Ramos (cell line): ENCODE measurements at regions not wholly inside any gene's neighbourhood (a gene's known extent, or its start where the extent isn't known, plus 50 kb on each side); places are given as distances from the start of the nearest gene placed in this dataset.

Experiments
- in situ Hi-C: fragments of 300-500 bp; cut with MboI; formaldehyde crosslinking; loops from one replicate; pipeline ENCODE4 v1.14.3; 2022; ENCODE audit warnings: low sequenced_read_pairs; ENCODE audit not compliant: unreplicated experiment

DNA sequence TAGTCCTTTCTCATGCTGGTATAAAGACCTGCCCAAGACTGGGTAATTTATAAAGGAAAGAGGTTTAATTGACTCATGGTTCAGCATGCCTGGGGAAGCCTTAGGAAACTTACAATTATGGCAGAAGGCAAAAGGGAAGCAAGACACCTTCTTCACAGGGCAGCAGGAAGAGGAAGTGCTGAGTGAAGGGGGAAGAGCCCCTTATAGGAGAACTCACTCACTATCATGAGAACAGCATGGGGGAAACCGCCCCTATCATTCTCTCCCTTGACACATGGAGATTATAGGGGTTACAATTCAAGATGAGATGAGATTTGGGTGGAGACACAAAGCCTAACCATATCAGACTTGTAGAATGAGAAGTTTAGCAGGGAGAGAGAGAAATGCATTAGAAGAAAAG lies 373.3 kb upstream of the DIAPH2 start:
- in situ Hi-C loops: no loop called here

DNA sequence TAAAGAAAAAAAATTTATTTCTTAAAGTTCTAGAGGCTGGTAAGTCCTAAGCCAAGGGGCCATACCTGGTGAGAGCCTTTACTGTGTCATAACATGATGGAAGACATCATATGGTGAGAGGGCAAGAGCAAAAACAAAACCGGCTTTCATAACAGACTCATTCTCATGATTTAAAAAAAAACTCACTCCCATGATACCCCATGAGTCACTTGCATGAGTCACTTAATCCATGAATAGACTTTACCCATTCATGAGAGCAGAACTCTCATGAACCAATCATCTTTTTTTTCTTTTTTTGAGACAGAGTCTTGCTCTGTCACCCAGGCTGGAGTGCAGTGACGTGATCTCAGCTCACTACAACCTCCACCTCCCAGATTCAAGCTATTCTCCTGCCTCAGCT lies 369.7 kb upstream of the DIAPH2 start:
- in situ Hi-C loops: no loop called here

DNA sequence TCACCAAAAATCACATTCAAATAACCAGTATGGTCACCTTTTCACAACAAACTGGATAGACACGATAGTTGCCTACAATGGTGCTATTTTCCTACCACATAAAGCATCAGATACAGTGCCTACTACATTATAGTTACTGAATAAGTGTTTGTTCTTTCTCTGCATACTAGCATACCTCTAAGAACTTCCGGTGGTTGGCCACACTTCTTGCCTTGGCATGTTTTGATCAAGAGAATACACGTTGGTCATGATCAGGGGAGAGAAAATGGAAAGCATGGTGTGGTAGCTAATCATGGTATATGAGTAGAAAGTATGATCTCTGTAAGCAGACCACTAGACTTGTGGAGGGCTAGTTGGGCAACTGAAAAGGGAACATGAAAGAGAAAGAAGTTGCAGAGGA lies 322.8 kb upstream of the DIAPH2 start:
- in situ Hi-C loops: no loop called here

DNA sequence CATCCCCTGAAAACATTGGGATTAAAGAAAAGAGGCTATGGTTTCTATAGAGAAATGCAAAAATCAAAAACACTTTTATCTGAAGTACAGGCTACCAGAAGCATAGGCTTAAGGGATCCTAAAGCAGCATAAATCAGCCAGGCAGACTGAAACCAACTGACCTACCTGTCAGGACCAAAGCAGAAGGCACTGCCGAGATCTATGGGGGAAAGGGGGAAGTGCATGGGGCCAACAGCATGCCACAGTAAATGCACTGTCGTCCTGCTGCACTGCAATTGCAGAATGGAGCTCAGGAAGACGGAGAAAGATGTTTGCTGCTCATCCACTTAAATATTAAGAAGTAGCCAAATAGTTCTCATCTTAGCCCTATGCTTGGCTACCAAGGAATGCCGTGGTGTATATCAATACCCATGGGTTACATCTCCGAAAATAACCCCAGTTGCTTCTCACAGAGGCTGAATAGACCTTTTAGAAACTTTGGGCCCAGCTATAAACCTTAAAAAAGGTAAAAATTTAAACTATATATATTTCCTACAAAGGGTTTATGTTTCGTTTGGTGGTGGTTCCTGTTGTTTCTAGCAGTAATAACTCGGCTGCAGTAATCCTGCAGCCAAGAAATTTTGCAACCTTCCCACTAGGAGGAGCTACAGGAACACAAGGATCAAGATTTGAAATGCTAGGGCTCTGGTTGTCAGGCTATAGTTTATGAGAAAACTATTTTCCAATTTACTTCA lies 312.2 kb upstream of the DIAPH2 start:
- in situ Hi-C loops: no loop called here

DNA sequence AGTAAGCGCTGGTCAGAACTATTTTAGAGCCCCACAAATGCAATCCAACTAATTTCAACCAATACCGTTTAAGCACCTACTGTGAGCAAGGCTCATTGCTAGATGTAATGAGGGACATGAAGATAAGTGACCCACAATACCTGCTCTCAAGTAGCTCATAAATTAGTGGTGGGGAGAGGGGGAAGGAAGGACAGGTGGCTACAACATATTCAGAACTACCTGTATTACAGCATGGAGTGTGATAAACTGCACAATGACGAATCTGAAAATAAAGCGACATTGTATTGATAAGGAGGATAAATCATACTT lies 311.6 kb upstream of the DIAPH2 start:
- in situ Hi-C loops: no loop called here

DNA sequence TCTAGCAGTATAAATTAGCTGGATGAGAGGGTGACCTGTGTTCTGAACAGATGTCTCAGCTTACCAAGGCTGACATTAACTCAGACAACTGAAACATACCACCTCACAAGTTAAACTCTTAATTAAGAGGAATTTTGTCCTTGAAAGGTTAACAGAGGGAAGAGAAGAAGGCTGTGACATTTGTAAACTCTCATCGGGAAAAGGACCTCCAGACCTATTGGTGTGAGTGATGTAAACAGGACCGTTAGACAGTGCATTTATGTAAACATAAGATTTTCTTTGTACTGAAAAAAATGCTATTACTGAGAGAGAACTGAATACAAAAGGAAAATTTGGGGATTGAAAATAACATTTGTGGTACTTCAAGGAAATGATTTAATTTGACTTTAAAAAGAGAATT lies 308.4 kb upstream of the DIAPH2 start:
- in situ Hi-C loops: no loop called here

DNA sequence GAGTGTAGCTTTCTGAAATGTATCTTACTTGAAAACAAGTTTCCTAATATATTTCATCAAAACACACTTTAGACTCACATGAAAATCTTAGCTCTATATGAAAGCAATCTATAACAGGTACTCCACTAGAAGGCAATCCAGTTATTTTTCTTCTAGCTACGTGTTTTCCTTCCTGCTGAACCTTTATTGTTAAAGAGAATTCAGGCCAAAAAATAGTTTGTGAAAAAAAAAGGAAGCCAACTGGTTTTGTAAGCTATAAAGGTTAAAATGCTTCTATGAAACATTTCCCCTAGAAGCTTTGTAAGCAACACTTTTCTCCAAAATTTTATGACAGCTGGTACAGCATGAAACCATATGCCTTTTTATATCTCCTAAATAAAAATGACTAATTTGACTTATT lies 304.7 kb upstream of the DIAPH2 start:
- in situ Hi-C loops: no loop called here

DNA sequence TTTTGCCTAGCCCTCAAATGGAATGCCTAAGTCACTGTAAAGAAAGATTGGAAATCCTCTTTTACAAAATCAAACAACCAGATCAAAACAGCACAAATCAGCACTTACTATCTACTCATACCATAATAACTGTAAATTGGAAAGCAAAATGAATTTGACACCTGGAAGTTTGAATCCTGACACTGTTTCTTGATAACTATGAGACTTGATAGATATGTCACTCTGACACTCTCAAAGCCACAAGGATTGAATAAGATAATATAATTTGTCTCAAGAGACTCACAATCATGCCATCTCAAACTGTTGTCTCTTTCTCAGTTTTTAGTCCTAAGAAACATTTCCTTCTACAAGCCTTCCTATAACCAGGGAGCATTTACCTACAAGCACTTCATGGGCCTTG lies 302.6 kb upstream of the DIAPH2 start:
- in situ Hi-C loops: no loop called here

DNA sequence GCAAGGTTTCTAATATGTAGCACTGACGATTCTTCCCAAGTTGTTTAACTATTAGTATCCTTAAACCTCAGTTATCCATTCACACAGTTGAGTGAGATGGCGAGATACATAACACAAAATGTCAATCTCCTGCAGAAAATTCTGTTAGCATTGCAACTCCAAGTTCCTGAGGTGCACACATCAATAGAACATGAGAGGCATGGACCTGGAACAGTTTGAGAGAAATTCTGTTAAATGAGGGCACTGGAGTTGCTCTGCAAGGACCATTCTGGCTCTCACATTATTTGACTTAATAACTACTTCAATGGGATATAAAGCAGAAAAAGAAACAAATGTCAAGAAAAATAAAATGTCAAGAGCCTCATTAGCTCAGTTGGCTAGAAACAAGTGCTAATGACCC lies 301.2 kb upstream of the DIAPH2 start:
- in situ Hi-C loops: no loop called here

DNA sequence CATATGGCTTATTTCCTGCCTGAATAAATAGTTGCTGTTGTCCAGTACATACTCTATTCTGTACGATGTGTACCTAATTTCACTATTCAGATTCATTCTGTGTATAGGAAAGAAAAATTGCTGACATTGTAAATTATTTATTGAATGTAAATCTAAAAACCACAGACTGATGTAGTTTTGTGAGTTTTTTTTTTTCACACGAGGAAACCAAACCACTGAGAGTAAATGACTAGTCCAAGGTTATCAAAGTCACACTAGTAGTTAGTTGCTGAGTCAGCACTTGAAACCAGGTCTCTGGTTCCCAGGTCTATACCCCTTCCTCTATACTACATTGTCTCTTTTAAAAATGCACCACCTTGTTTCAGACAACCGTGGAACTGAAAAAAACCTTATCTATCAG lies 298.3 kb upstream of the DIAPH2 start:
- in situ Hi-C loops: no loop called here

DNA sequence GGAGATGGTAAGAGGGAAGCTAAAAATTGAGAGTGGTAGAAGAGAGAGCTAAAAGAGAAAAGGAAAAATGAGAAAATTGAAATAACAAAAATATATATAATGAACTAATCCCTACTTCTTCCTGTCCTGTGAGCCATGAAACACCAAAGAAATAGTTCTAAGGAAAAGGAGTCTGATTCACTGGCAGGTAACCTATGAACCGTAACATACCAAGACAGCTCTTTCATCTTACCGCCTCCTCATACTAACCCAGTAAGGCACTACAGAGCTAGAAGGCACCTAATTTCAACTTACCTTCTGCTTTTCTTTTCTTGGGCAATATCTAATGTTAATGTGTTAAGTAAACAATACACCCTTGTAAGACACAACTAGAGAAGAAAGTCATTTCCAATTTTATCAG lies 297.7 kb upstream of the DIAPH2 start:
- in situ Hi-C loops: no loop called here

DNA sequence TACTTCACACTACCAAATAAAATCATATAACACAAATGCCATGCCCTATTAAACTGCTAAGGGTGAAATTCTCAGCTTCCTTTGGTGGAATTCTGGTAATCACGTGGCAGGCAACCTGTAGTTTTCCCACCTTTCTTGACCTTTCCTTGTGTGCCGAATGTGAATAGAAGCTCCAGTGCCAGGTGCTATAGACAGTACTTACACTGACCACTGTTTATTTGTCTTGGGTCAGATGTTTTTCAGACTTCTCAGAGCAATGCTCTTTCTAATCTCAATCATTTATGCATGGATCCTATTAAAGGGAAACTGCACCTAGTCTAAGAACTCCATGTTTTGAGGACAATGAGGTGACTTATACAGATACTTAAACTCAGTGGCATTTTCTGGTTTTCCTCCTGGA lies 296.8 kb upstream of the DIAPH2 start:
- in situ Hi-C loops: no loop called here

DNA sequence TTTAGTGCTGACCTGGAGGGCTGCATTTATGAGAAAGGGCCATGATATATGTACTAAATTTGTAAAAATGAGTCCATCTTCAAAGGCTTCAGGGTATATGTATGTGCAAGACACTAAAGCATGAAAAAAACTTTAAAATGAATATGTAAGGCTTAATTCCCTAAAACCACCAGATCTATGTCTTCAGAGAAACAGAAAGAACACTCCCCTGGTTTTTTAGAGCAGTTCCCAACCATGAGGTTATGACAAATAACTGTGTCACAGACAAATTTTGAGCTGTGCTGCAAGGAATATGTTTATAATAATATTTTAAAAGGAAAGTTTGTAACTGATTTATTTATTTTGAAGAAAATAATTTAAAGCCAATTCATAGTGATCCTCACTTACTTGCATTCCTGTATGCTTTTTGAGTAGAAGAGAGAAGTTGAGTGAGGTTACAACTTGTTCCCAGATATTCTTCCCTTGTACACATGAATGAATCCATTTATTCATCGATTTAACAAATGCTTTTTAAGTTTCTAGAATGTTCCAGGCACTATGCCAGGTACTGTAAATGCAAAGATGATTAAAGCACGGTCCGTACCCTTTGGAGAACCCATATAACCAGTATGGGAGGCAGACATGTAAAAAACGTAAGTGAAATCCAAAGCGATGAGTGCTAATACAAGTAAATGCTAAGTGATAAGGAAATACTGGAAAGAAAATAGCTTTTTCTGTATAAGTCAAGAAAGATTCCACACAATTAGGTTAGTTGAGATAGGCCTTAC lies 295.2 kb upstream of the DIAPH2 start:
- in situ Hi-C loops: no loop called here

DNA sequence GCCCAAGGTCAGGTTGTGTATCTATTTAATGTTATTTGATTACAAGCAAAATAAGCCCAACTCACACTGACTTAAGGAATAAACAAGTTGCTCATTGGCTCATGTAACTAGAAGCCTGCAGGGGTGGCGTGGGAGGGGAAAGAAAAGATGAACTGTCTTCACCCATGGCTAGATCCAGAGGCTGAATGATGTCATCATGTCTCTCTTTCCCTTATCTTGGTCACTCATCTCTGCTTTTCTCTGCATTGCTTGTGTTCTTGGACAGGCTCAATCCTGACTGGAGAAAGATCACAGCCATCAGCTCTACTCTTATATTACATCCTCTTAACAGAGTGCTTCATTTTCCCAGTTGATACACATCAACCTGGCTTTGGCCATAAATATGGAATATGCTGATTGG lies 290.0 kb upstream of the DIAPH2 start:
- in situ Hi-C loops: no loop called here

DNA sequence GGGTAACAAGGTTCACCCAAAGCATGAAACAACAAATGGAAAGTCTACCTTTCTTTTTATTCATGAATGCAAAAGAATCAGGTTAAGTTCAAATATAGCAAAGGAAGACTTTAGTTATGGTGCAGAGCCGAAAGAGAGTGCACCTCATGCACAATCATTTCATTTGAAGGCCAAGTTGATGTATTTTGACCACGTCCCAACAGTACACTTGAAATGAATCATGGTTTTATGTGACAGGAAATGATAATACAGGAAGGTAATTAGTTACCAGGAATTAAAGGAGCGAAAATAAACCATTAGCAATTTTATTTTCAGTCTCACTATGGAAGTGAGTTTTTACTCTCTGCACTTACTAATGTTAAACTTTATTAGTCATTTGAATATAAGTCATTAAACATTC lies 281.2 kb upstream of the DIAPH2 start:
- in situ Hi-C loops: no loop called here

DNA sequence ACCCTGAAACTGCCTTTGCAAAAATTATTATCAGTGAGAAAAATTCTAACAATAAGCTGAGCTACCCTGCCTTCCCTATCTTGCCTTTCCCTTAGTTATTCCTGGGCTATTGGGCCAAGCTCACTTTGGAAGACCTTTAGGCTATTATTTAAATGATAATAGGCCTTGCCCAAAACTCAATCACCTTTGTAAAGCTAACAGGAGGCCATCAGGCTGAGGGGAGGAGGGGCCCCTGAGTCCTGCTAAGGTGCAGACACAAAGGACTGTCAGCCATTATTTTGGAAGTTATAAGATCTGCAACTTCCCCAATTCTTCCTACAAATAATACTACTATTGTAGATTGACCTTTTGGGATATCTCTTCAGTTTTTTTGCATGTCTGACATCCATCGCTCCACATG lies 278.8 kb upstream of the DIAPH2 start:
- in situ Hi-C loops: no loop called here

DNA sequence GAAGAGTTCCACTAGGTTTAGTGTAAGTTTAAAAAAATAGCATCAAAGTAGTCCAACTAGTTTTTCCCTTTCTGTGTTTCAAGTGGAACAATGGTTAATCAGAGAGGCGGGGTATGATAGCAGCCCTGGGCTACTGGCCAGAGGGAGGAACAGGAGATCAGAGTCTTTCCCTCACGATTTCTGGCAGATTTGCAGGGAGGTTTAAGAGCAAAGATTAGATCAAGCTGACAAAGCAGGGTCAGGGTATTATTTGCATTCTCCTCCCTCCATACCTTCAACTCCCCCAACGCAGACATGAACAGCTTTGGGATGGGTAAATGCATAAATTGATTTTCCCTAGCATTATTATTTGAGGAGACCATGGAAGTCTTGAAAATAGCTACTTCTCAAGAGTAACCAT lies 277.6 kb upstream of the DIAPH2 start:
- in situ Hi-C loops: no loop called here

DNA sequence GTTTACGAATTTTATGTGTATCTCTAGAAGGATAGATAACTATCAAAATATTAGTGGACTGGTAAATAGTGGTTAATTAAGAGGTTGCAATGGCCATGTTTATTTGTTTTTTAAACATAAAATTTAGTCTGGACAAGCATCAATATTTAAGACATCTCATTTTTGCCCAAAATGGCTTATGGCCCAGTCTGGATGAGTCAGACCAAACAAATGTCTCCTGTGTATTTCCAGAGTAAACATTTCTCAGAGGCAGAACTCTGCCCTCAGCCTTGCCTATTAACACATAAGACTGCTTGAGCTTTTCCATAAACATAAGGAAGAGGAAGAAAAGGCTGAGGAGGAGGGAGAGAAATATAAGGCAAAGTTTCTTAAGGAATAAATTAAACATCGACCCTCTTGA lies 277.1 kb upstream of the DIAPH2 start:
- in situ Hi-C loops: no loop called here

DNA sequence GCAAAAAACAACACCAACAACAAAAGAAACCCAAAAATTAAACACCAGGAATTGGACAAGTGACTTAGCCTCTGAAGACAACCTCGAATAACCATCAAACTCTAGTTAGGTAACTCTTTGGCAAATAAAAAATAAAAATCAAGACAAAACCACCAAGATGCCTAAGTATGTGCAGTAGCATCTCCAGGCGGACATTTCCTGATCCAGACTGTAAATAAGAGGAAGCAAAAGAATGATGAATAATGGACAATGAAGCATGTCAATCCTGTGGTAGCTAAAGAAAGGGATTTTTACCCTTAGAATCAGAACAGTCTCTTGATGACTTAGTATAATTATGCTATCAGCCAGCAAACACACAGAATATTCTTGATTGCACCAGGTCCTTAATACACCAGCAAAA lies 276.7 kb upstream of the DIAPH2 start:
- in situ Hi-C loops: no loop called here

DNA sequence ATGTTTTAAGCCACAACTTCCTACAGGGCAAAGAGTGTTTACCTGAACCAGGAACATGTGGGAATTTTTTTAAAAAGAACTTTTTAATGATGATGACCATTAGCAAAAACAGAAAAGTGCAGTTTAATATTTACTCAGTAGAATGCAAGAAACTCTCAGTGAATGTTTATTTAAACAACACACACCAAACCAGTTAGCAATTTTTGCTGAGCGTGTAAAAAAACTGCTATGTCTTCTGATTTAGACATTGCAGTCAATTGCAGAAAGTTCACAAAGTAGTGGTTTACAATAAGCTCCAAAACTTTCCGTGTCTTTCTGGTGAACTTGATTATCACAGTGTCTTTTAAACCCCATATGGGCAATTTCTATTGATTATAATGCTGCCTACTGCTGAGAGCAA lies 273.7 kb upstream of the DIAPH2 start:
- in situ Hi-C loops: no loop called here

DNA sequence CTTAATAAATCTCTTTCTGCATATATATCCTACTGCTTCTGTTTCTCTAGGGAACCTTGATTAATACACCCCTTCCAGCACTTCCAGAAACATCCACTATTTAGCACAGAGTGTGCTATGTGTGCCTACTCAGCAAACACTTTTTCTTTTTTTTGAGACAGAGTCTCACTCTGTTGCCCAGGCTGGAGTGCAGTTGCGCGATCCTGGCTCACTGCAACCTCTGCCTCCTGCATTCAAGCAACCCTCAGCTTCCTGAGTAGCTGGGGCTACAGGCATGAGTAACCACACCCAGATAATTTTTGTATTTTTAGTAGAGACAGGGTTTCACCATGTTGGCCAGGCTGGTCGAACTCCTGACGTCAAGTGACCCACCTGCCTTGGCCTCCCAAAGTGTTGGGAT lies 266.9 kb upstream of the DIAPH2 start:
- in situ Hi-C loops: no loop called here

DNA sequence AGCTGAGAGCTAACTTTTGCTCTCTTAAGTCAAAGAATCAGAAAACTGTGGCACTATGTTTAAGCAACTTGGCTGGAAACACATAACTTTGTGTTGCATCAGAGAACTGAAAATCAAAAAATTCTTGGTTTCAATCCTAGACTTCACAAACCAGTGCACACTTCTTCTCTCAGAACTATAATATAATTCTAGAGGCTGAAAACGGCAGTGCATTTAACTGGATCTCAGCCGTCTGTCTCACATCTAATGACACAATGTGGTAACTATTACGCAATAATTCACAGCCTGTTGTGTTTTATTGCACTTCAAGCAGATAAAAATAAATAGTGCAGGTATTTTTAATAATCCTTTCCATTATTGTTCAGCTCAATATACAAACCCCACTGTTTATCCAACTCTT lies 260.6 kb upstream of the DIAPH2 start:
- in situ Hi-C loops: no loop called here
